GM19043 (cell line): ENCODE measurements at regions not wholly inside any gene's neighbourhood (a gene's known extent, or its start where the extent isn't known, plus 50 kb on each side); places are given as distances from the start of the nearest gene placed in this dataset.

Source experiments
- ATAC-seq: cut with Tn5 transposase; IDR thresholded peaks from one replicate; pipeline ENCODE4 v1.9.1; 2021; ENCODE audit warnings: low read depth; ENCODE audit not compliant: unreplicated experiment

- no peak for ATAC-seq
These were observed 97.9 kb upstream of the HNRNPA3 start for GRCh38 chr2:177114712-177115111.

- ATAC-seq: no peak
These were observed 94.8 kb upstream of the HNRNPA3 start for GRCh38 chr2:177117755-177118154.

GRCh38 chr2:177118636-177119035 is 94.0 kb upstream of the HNRNPA3 start:
- ATAC-seq: no peak

- ATAC-seq: no peak
These were observed 93.5 kb upstream of the HNRNPA3 start for GRCh38 chr2:177119099-177119498.

- ATAC-seq: no peak
These were observed 89.5 kb upstream of the HNRNPA3 start for GRCh38 chr2:177123048-177123447.

GRCh38 chr2:177124371-177124770 is 88.2 kb upstream of the HNRNPA3 start:
- no peak for ATAC-seq

- no peak for ATAC-seq
These were observed 84.8 kb upstream of the HNRNPA3 start for GRCh38 chr2:177127821-177128220.

GRCh38 chr2:177129610-177130009 is 83.0 kb upstream of the HNRNPA3 start:
- no peak for ATAC-seq

GRCh38 chr2:177131858-177132257 is 80.7 kb upstream of the HNRNPA3 start:
- ATAC-seq: no peak

GRCh38 chr2:177138823-177139222 is 73.8 kb upstream of the HNRNPA3 start:
- no peak for ATAC-seq

GRCh38 chr2:177141866-177142265 is 70.7 kb upstream of the HNRNPA3 start:
- ATAC-seq: no peak

- no peak for ATAC-seq
These were observed 69.2 kb upstream of the HNRNPA3 start for GRCh38 chr2:177143444-177143843.

GRCh38 chr2:177147093-177147694 is 65.4 kb upstream of the HNRNPA3 start:
- no peak for ATAC-seq

- no peak for ATAC-seq
These were observed 64.7 kb upstream of the HNRNPA3 start for GRCh38 chr2:177147834-177148445.

GRCh38 chr2:177148477-177149154 is 64.0 kb upstream of the HNRNPA3 start:
- peak; percentile 73 for ATAC-seq

GRCh38 chr2:177149155-177149503 is 63.5 kb upstream of the HNRNPA3 start:
- ATAC-seq: no peak

- ATAC-seq: no peak
These were observed 58.8 kb upstream of the HNRNPA3 start for GRCh38 chr2:177153805-177154204.

- ATAC-seq: no peak
These were observed 57.8 kb upstream of the HNRNPA3 start for GRCh38 chr2:177154809-177155208.

- no peak for ATAC-seq
These were observed 57.0 kb upstream of the HNRNPA3 start for GRCh38 chr2:177155631-177156030.

- no peak for ATAC-seq
These were observed 50.7 kb upstream of the HNRNPA3 start for GRCh38 chr2:177161741-177162460.
